ENCODE measurements at regions not wholly inside any gene's neighbourhood (a gene's known extent, or its start where the extent isn't known, plus 50 kb on each side); places are given as distances from the start of the nearest gene placed in this dataset.

- peaks cover 12% of the 10 kb centered on the region for H3K4me1 ChIP-seq (ENCODE audit: insufficient read depth, low read length, poor library complexity, severe bottlenecking)
Observed at GRCh38 chr3:144544871-144545270, 573.2 kb downstream of the DIPK2A start.

GRCh38 chr3:144546539-144546938, 574.9 kb downstream of the DIPK2A start:
- intact Hi-C loops (cut with micrococcal nuclease; ENCODE audit: unreplicated experiment), result no loop called here
- TF ChIP-seq EZH2 (IDR thresholded peaks at IDR 0.05; ENCODE audit: borderline replicate concordance, low read depth, low read length, poor library complexity, severe bottlenecking) (no peak), CTCF (conservative IDR thresholded peaks at IDR 0.05; ENCODE audit: low read depth, low read length) (no peak)
- Histone ChIP-seq H3K9me3 (ENCODE audit: low read depth, low read length, poor library complexity, severe bottlenecking) (no peaks in the 10 kb centered on the region), H3K36me3 (ENCODE audit: insufficient read depth, low read length, poor library complexity, severe bottlenecking) (no peaks in the 10 kb centered on the region), H3K27ac (ENCODE audit: low read depth, low read length, poor library complexity, severe bottlenecking) (no peak overlapping the region), H3K4me3 (ENCODE audit: low read depth, low read length, poor library complexity, severe bottlenecking) (no peak overlapping the region), H3K27me3 (replicated peaks; ENCODE audit: insufficient read depth, low read depth, low read length, poor library complexity) (no peaks in the 10 kb centered on the region), H3K4me1 (ENCODE audit: insufficient read depth, low read length, poor library complexity, severe bottlenecking) (peaks cover 12% of the 10 kb centered on the region)
- ChIA-PET CTCF (no interaction called here), POLR2A (ENCODE audit: low non-redundant PET) (no interaction called here)
- no peak for DNase-seq (ENCODE audit: low spot score)
- no TSS peak for BruUV-seq (replicated peaks)

More at GRCh38 chr3:144544871-144545270, 573.2 kb downstream of the DIPK2A start:
- BruUV-seq (replicated peaks), result no TSS peak
- ChIA-PET CTCF (no interaction called here), POLR2A (ENCODE audit: low non-redundant PET) (no interaction called here)
- DNase-seq (ENCODE audit: low spot score), result peak; percentile 68
- H3K36me3 ChIP-seq (ENCODE audit: insufficient read depth, low read length, poor library complexity, severe bottlenecking), result no peaks in the 10 kb centered on the region
- TF ChIP-seq CTCF (conservative IDR thresholded peaks at IDR 0.05; ENCODE audit: low read depth, low read length), result no peak
- TF ChIP-seq EZH2 (IDR thresholded peaks at IDR 0.05; ENCODE audit: borderline replicate concordance, low read depth, low read length, poor library complexity, severe bottlenecking), result no peak
- H3K27me3 ChIP-seq (replicated peaks; ENCODE audit: insufficient read depth, low read depth, low read length, poor library complexity), result no peaks in the 10 kb centered on the region
- intact Hi-C loops (cut with micrococcal nuclease; ENCODE audit: unreplicated experiment), result no loop called here
- H3K27ac ChIP-seq (ENCODE audit: low read depth, low read length, poor library complexity, severe bottlenecking), result no peak overlapping the region
- H3K9me3 ChIP-seq (ENCODE audit: low read depth, low read length, poor library complexity, severe bottlenecking), result peaks cover 5% of the 10 kb centered on the region
- H3K4me3 ChIP-seq (ENCODE audit: low read depth, low read length, poor library complexity, severe bottlenecking), result no peak overlapping the region

GRCh38 chr3:144548346-144548745, 576.7 kb downstream of the DIPK2A start:
- Histone ChIP-seq H3K27ac (ENCODE audit: low read depth, low read length, poor library complexity, severe bottlenecking) (no peak overlapping the region), H3K27me3 (replicated peaks; ENCODE audit: insufficient read depth, low read depth, low read length, poor library complexity) (no peaks in the 10 kb centered on the region), H3K4me3 (ENCODE audit: low read depth, low read length, poor library complexity, severe bottlenecking) (no peak overlapping the region), H3K9me3 (ENCODE audit: low read depth, low read length, poor library complexity, severe bottlenecking) (no peaks in the 10 kb centered on the region), H3K4me1 (ENCODE audit: insufficient read depth, low read length, poor library complexity, severe bottlenecking) (peaks cover 12% of the 10 kb centered on the region), H3K36me3 (ENCODE audit: insufficient read depth, low read length, poor library complexity, severe bottlenecking) (no peaks in the 10 kb centered on the region)
- ChIA-PET POLR2A (ENCODE audit: low non-redundant PET) (no interaction called here), CTCF (interaction anchor here (0.7 kb wide), 1 partner anchor 259 kb away, joined by 11 read pairs; no protein-coding TSS in a partner anchor)
- no peak for TF ChIP-seq CTCF (conservative IDR thresholded peaks at IDR 0.05; ENCODE audit: low read depth, low read length)
- no peak for TF ChIP-seq EZH2 (IDR thresholded peaks at IDR 0.05; ENCODE audit: borderline replicate concordance, low read depth, low read length, poor library complexity, severe bottlenecking)
- intact Hi-C loops (cut with micrococcal nuclease; ENCODE audit: unreplicated experiment), result no loop called here
- no peak for DNase-seq (ENCODE audit: low spot score)
- BruUV-seq (replicated peaks), result no TSS peak

All from A673 (cell line).